MM.1S (cell line): ENCODE measurements at regions not wholly inside any gene's neighbourhood (a gene's known extent, or its start where the extent isn't known, plus 50 kb on each side); places are given as distances from the start of the nearest gene placed in this dataset.

Experiments
- CTCF ChIP-seq: fragments of 300-600 bp; sonication (generic); IDR thresholded peaks from 2 replicates; pipeline ENCODE4 v1.5.1; 2016; ENCODE audit warnings: antibody characterized with exemption, low read length, mixed read lengths
- EZH2 ChIP-seq: fragments of 300-600 bp; sonication (generic); optimal IDR thresholded peaks from 2 replicates; pipeline ENCODE3; 2017; ENCODE audit warnings: low read depth, mild to moderate bottlenecking, antibody characterized with exemption, low read length, mixed read lengths

- TF ChIP-seq CTCF (no peak), EZH2 (no peak)
These were observed 113.9 kb upstream of the CDC42BPA start for GRCh38 chr1:227432181-227432535.
